H1 (cell line): ENCODE measurements at regions not wholly inside any gene's neighbourhood (a gene's known extent, or its start where the extent isn't known, plus 50 kb on each side); places are given as distances from the start of the nearest gene placed in this dataset.

Experiments
- CTCF ChIA-PET: fragments of 300-600 bp; sonication (Branson Sonifier 250); formaldehyde crosslinking; loops from one replicate; lab custom pipeline; 2021; ENCODE audit not compliant: partially characterized antibody; lab: Charles Lee
- POLR2A ChIA-PET: fragments of 300-600 bp; sonication (Branson Sonifier 250); formaldehyde crosslinking; loops from one replicate; lab custom pipeline; 2021; ENCODE audit warnings: inconsistent platforms; ENCODE audit not compliant: partially characterized antibody; lab: Charles Lee
- DNase-seq, 2 experiments: peaks; one replicate each; pipeline versions ENCODE4 v3.0.0 to v3.0.0-alpha.2; 2010 to 2022; ENCODE audit warnings: low spot score in 2 of 2, low read depth in 1 of 2, mixed read lengths in 1 of 2
- FAIRE-seq: peaks from 2 replicates; lab custom pipeline; 2011; peaks lifted over from hg19 to GRCh38; lab: Jason Lieb, UNC
- H2AFZ ChIP-seq: 2 replicates; pipeline ENCODE4 v1.8.1; 2012; ENCODE audit warnings: low read length, inconsistent platforms
- H2AK5ac ChIP-seq: 2 replicates; pipeline ENCODE4 v1.6.1; 2013; ENCODE audit warnings: low read depth, low read length
- H2BK120ac ChIP-seq: replicated peaks from 2 replicates; pipeline ENCODE3; 2013; ENCODE audit warnings: low read depth, low read length, inconsistent platforms
- H2BK12ac ChIP-seq: 2 replicates; pipeline ENCODE4 v1.6.1; 2013; ENCODE audit warnings: low read depth, low read length
- H2BK15ac ChIP-seq: 2 replicates; pipeline ENCODE4 v1.6.1; 2013; ENCODE audit warnings: low read length
- H2BK20ac ChIP-seq: 2 replicates; pipeline ENCODE4 v1.6.1; 2013; ENCODE audit warnings: low read length
- H2BK5ac ChIP-seq: 2 replicates; pipeline ENCODE4 v1.6.1; 2013; ENCODE audit warnings: low read depth, low read length
- H3K14ac ChIP-seq: 2 replicates; pipeline ENCODE4 v1.6.1; 2013; ENCODE audit warnings: inconsistent platforms; ENCODE audit not compliant: insufficient read length
- H3K18ac ChIP-seq: 2 replicates; pipeline ENCODE4 v1.6.1; 2013; ENCODE audit warnings: low read length; ENCODE audit errors: extremely low read depth
- H3K23ac ChIP-seq: 2 replicates; pipeline ENCODE4 v1.6.1; 2013; ENCODE audit warnings: inconsistent platforms; ENCODE audit not compliant: insufficient read length
- H3K23me2 ChIP-seq: 2 replicates; pipeline ENCODE4 v1.6.1; 2013; ENCODE audit warnings: low read depth, low read length
- H3K27ac ChIP-seq: 2 replicates; pipeline ENCODE4 v1.6.1; 2011; ENCODE audit warnings: low read depth, low read length, inconsistent platforms
- H3K27me3 ChIP-seq, 4 experiments: replicated peaks in 1 of 4; 1 replicate in 1 of 4; 2 replicates in 3 of 4; pipeline versions ENCODE4 v1.6.1 to v1.8.1; 2011 to 2013; ENCODE audit warnings: low read length in 3 of 4, mild to moderate bottlenecking in 3 of 4, inconsistent platforms in 2 of 4, mixed read lengths in 2 of 4, moderate library complexity in 1 of 4; ENCODE audit not compliant: control insufficient read depth in 3 of 4, insufficient read depth in 3 of 4; ENCODE audit errors: extremely low read depth in 1 of 4
- H3K36me3 ChIP-seq, 4 experiments: 2 replicates each; pipeline versions ENCODE4 v1.6.1 to v1.8.1; 2011 to 2013; ENCODE audit warnings: mild to moderate bottlenecking in 4 of 4, low read length in 3 of 4, moderate library complexity in 2 of 4, control low read depth in 1 of 4, inconsistent platforms in 1 of 4; ENCODE audit not compliant: insufficient read depth in 4 of 4, control insufficient read depth in 2 of 4
- H3K4ac ChIP-seq: replicated peaks from 2 replicates; pipeline ENCODE3; 2013; ENCODE audit warnings: low read length, low read depth, mixed read lengths, inconsistent platforms; ENCODE audit not compliant: insufficient read length
- H3K4me1 ChIP-seq, 4 experiments: replicated peaks in 1 of 4; 1 replicate in 1 of 4; 2 replicates in 3 of 4; pipeline versions ENCODE4 v1.6.1 to v1.8.1; 2011 to 2013; ENCODE audit warnings: low read length in 3 of 4, inconsistent platforms in 2 of 4, mixed read lengths in 1 of 4; ENCODE audit not compliant: insufficient read depth in 4 of 4, control insufficient read depth in 3 of 4
- H3K4me2 ChIP-seq, 2 experiments: 2 replicates each; pipeline versions ENCODE4 v1.6.1 to v1.8.1; 2011 to 2013; ENCODE audit warnings: low read depth in 2 of 2, low read length in 2 of 2, control low read depth in 1 of 2, inconsistent platforms in 1 of 2, mild to moderate bottlenecking in 1 of 2; ENCODE audit not compliant: insufficient read depth in 1 of 2
- H3K4me3 ChIP-seq, 4 experiments: fragments of 200-600, 300-600 bp in 1 of 4; sonication (generic), shearing (Covaris generic), sonication (Bioruptor Twin) in 1 of 4; 2 replicates each; pipeline versions ENCODE4 v1.5.1 to v1.8.1; 2011 to 2016; ENCODE audit warnings: low read length in 4 of 4, low read depth in 3 of 4, control low read depth in 2 of 4, inconsistent platforms in 2 of 4, mild to moderate bottlenecking in 2 of 4, mixed read lengths in 1 of 4, moderate library complexity in 1 of 4; ENCODE audit not compliant: insufficient read depth in 2 of 4; ENCODE audit errors: extremely low read depth in 1 of 4
- H3K56ac ChIP-seq: replicated peaks from 2 replicates; pipeline ENCODE3; 2013; ENCODE audit warnings: low read depth, mild to moderate bottlenecking, mixed read lengths, low read length, inconsistent platforms; ENCODE audit not compliant: insufficient read length
- H3K79me1 ChIP-seq: 2 replicates; pipeline ENCODE4 v1.6.1; 2013; ENCODE audit warnings: low read depth, low read length, control low read depth
- H3K79me2 ChIP-seq, 2 experiments: 2 replicates each; pipeline versions ENCODE4 v1.6.1 to v1.8.1; 2012 to 2013; ENCODE audit warnings: low read length in 2 of 2, mild to moderate bottlenecking in 2 of 2, inconsistent platforms in 1 of 2; ENCODE audit not compliant: insufficient read depth in 2 of 2, control insufficient read depth in 1 of 2
- H3K9ac ChIP-seq, 4 experiments: replicated peaks in 1 of 4; 1 replicate in 1 of 4; 2 replicates in 3 of 4; pipeline versions ENCODE4 v1.6.1 to v1.8.1; 2011 to 2013; ENCODE audit warnings: low read depth in 3 of 4, low read length in 3 of 4, control low read depth in 2 of 4, mild to moderate bottlenecking in 2 of 4, moderate library complexity in 2 of 4, inconsistent platforms in 1 of 4; ENCODE audit errors: extremely low read depth in 1 of 4
- H3K9me3 ChIP-seq, 2 experiments: 2 replicates each; pipeline versions ENCODE4 v1.6.1 to v1.8.1; 2012 to 2013; ENCODE audit warnings: mild to moderate bottlenecking in 2 of 2, moderate library complexity in 2 of 2, control low read depth in 1 of 2, inconsistent platforms in 1 of 2, low read depth in 1 of 2, low read length in 1 of 2, mixed read lengths in 1 of 2; ENCODE audit not compliant: insufficient read depth in 2 of 2
- H4K20me1 ChIP-seq, 2 experiments: replicated peaks in 1 of 2; 2 replicates each; pipeline versions ENCODE3 to v1.8.1; 2011 to 2013; ENCODE audit warnings: inconsistent platforms in 2 of 2, low read length in 2 of 2, mild to moderate bottlenecking in 1 of 2; ENCODE audit not compliant: insufficient read depth in 2 of 2, control insufficient read depth in 1 of 2
- H4K5ac ChIP-seq: 2 replicates; pipeline ENCODE4 v1.6.1; 2013; ENCODE audit warnings: low read length, low read depth, mixed read lengths, inconsistent platforms; ENCODE audit not compliant: insufficient read length
- H4K8ac ChIP-seq: 2 replicates; pipeline ENCODE4 v1.8.0; 2013; ENCODE audit warnings: mild to moderate bottlenecking, moderate library complexity, low read length, inconsistent platforms; ENCODE audit not compliant: insufficient read depth; ENCODE audit errors: extremely low read depth
- H4K91ac ChIP-seq: replicated peaks from 2 replicates; pipeline ENCODE3; 2013; ENCODE audit warnings: low read length, mixed read lengths, inconsistent platforms; ENCODE audit not compliant: insufficient read length
- CHD1 ChIP-seq: IDR thresholded peaks from 2 replicates; pipeline ENCODE4 v1.6.1; 2012; ENCODE audit warnings: low read depth, low read length, improper control_type of control experiment
- SIRT6 ChIP-seq: IDR thresholded peaks from one replicate; pipeline ENCODE4 v1.7.1; 2012; ENCODE audit warnings: low read length, inconsistent platforms
- USF2 ChIP-seq: IDR thresholded peaks from 2 replicates; pipeline ENCODE4 v1.6.1; 2011; ENCODE audit warnings: low read length, improper control_type of control experiment
- WGBS, 2 experiments: shearing (Covaris generic) in 1 of 2; methylation state at CpG; one replicate each; pipeline versions ENCODE4 v1.1.6 to v1.1.7; 2013 to 2015; ENCODE audit warnings: low lambda C conversion rate in 2 of 2, mixed read lengths in 2 of 2, inconsistent platforms in 1 of 2, low coverage in 1 of 2, missing lambda C conversion rate in 1 of 2; ENCODE audit not compliant: insufficient replicate concordance in 2 of 2, insufficient coverage in 1 of 2, insufficient read length in 1 of 2; ENCODE audit errors: extremely low coverage in 1 of 2, missing lambda C conversion rate in 1 of 2; 5-methylcytosine and 5-hydroxymethylcytosine counted together

DNA sequence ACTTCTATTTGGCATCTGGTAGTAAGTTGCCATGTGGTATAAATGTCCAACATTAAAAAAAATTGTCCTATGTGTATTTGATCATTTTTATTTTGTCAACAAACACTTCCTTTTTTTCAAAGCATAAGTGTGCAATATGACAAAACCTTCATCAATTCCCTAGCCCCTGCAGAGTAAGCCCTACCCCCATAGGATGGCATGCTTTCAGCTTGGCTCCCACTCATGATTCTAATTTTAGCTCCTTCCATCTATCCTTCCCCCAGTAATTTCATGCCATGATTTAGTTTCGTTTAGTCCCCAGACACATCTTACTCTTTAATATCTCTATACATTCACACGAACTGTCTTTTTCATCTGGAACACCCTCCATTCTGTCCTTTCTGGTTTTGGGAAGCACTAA is 250.6 kb upstream of the RAG2 start:
- no peak overlapping the region for H2BK12ac ChIP-seq
- FAIRE-seq (no peak), DNase-seq (no peak)
- no peaks in the 10 kb centered on the region for H3K23me2 ChIP-seq
- no peaks in the 10 kb centered on the region for H3K79me2 ChIP-seq
- H3K4ac ChIP-seq, result no peak overlapping the region
- H3K4me1 ChIP-seq, result no peaks in the 10 kb centered on the region
- H3K23ac ChIP-seq, result no peak overlapping the region
- CTCF ChIA-PET, result interaction anchor here (0.9 kb wide), 1 partner anchor 13 kb away, joined by 4 read pairs; no protein-coding TSS in a partner anchor
- H3K9me3 ChIP-seq, result no peaks in the 10 kb centered on the region
- H3K4me3 ChIP-seq, result no peak overlapping the region
- no peak overlapping the region for H2AK5ac ChIP-seq
- no peak for TF ChIP-seq SIRT6
- TF ChIP-seq CHD1, result no peak
- no peak for TF ChIP-seq USF2
- TF ChIP-seq, all 59 proteins: peak for 0
- Histone ChIP-seq H3K9ac (no peak overlapping the region), H3K18ac (no peak overlapping the region), H2BK15ac (no peak overlapping the region), H2BK120ac (no peak overlapping the region), H4K8ac (no peak overlapping the region), H4K5ac (no peak overlapping the region), H4K20me1 (no peaks in the 10 kb centered on the region), H2BK20ac (no peak overlapping the region), H3K56ac (no peak overlapping the region), H3K79me1 (no peaks in the 10 kb centered on the region), H3K36me3 (no peaks in the 10 kb centered on the region), H3K4me2 (no peak overlapping the region), H2BK5ac (no peak overlapping the region), H3K14ac (no peak overlapping the region), H4K91ac (no peak overlapping the region), H3K27ac (no peak overlapping the region), H3K27me3 (no peaks in the 10 kb centered on the region), H2AFZ (no peak overlapping the region)
- whole genome bisulfite sequencing, 2 experiments, result 69% methylated on average over 2 of the region's 2 CpGs; no CpG with 5 or more reads in 1 of the 2 experiments
- POLR2A ChIA-PET, result no interaction called here
